Panc1 (cell line): ENCODE measurements at regions not wholly inside any gene's neighbourhood (a gene's known extent, or its start where the extent isn't known, plus 50 kb on each side); places are given as distances from the start of the nearest gene placed in this dataset.

Experiments
- CTCF ChIP-seq: fragments of 450-650 bp; IDR thresholded peaks from 2 replicates; pipeline ENCODE4 v1.5.1; 2017; ENCODE audit warnings: mild to moderate bottlenecking
- POLR2AphosphoS5 ChIP-seq: IDR thresholded peaks from 2 replicates; pipeline ENCODE4 v1.6.1; 2012; ENCODE audit warnings: mild to moderate bottlenecking, low read depth, low read length, moderate library complexity

GRCh38 chr7:10117815-10118214 is 855.9 kb upstream of the PHF14 start:
- TF ChIP-seq CTCF (no peak), POLR2AphosphoS5 (no peak)
